GM19455 (cell line): ENCODE measurements at regions not wholly inside any gene's neighbourhood (a gene's known extent, or its start where the extent isn't known, plus 50 kb on each side); places are given as distances from the start of the nearest gene placed in this dataset.

Experiments used
- ATAC-seq: cut with Tn5 transposase; IDR thresholded peaks from one replicate; pipeline ENCODE4 v1.9.1; 2021; ENCODE audit not compliant: unreplicated experiment

GRCh38 chr4:145347684-145348083 lies 134.0 kb upstream of the SMAD1 start:
- ATAC-seq, result no peak

- ATAC-seq, result no peak
Observed at GRCh38 chr4:145346081-145346480, 135.6 kb upstream of the SMAD1 start.

GRCh38 chr4:145345401-145345800 lies 136.3 kb upstream of the SMAD1 start:
- ATAC-seq, result no peak

GRCh38 chr4:145341381-145341780 lies 140.3 kb upstream of the SMAD1 start:
- ATAC-seq, result no peak

DNA sequence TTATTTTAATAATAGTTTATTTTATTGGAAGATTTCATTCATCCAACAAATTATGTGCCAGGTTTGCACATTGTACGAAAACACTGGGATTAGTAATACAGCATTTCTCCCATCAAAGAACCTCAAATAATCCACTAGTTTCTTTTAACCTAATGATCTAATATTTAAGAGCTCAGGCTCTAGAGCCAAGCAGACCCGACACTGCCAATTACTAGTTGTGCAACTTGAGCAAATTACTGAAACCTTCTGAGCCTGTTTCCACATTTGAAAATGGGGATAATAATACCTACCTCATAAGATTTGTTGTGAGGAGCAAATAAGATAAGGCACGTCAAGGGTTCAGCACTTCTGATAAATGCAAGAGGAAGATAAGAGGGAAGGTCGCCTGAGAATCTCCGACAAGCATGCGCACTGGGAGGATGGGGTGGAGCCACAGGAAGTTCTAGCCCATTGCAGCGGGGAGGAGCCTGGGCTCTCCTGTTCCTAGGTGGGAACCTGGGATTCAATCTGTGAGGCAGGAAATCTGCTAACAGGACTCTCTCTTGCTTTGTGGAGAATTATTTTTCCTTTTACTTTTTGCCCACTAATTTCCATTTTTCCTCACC lies 141.5 kb upstream of the SMAD1 start:
- no peak for ATAC-seq

- no peak for ATAC-seq
Observed at GRCh38 chr4:145339075-145339725, 142.5 kb upstream of the SMAD1 start.

DNA sequence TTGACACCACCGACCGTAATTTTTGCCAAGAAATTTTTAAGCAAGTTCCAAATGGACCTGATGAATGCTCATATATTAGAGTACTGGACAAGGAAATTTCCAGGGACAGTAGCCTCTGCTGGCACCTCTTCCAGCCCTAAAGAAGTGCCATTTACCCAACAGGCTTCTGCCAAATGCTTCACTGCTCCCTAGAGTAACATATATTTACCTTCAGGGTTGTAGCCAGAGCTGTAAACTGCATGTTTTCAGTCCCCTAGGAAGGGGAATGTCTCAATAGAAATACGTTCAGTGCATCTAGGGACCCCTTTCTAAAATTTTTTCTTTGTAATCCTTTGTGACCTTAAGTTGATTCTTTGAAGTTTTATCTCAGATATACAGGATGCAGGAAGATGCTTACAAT lies 143.1 kb upstream of the SMAD1 start:
- ATAC-seq, result no peak

GRCh38 chr4:145337391-145337790 lies 144.3 kb upstream of the SMAD1 start:
- ATAC-seq, result no peak

DNA sequence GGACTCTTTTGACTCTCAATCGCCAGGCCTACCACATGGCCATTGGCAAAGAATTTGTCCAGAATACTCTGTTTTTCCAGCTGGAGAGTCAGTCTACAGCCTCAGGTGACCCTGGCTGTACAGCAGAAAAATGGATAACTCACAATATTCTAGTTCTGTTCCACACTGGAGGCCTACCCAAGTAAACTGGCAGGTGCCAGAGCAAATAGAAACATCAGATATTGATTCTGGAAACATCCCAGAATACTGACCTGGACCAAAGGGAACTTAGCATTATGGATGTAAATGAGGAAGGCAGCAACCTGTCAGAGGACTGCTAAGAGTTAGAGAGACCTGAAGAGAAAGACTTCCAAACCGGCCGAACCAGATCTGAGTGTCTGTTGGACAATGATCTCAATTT lies 147.9 kb upstream of the SMAD1 start:
- ATAC-seq, result no peak

- no peak for ATAC-seq
Observed at GRCh38 chr4:145326491-145326890, 146.1 kb upstream of the OTUD4 start.

DNA sequence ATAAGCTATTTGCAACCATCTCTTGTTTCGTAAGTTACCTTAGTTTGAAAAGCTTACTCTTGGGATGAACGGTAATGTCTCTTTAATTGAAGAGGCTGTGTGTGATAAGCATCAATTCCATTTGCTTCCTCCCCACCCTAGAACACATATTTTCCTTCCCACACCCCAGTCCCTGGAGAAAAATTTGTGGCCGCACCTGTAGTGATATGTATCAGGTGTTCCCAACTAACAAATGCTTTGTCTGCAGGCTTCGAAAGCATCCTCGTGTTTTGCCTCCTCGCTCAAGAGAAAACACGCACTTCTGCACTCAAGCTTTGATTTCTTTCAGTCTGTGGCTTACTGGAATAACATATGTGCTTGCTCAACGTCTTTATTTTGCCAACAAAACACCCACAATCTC lies 143.8 kb upstream of the OTUD4 start:
- no peak for ATAC-seq

GRCh38 chr4:145320294-145320693 lies 139.9 kb upstream of the OTUD4 start:
- ATAC-seq, result no peak

GRCh38 chr4:145319751-145320150 lies 139.4 kb upstream of the OTUD4 start:
- ATAC-seq, result no peak

DNA sequence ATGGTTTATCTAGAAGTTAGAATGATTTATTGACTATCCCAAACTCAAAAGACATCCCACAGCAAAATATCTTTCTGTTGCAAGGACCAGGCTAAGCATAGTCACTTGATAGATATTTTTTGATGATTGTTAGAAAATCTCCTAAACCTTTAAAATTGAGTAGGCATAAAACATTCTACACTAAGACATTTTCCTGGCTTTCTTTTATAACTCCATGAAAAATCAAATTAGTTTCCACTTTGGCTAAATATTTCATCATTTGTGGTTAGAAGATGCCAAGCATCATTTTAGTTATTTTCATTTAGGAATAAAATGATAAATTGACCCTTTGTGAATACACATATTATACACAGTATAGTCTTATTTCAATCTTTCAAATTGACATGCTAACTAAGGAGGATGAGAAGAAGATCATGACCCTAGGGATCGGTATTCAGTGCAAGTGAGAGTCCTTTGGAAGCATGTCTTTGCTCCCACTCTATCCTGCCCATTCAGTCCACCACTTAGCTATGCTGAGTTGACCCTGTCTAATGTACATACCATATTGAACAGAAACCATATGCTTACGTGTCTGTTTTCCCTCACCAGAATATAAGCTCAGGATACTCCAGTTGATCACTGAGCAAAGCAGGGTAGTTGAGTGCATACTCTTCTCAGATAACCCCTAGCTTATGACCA lies 136.6 kb upstream of the OTUD4 start:
- ATAC-seq, result no peak

DNA sequence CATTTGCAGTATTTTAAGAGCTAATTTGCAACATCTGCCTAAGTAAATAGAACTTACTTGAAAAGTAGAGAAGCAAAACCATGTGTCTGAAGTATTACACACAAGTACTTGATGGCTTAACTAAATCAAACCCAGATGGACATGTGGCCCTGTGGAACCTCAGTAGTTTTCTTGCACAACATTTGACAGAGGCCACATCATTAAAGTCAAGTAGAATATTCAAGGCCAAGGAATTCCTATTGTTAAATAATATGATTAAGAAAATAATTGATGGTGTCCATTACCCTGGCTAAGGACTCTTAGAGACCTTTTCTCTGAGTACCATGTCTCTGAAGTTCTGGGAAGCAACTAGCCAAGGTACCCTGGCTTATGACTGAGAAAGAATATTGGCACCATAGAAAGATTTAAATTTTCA lies 135.4 kb upstream of the OTUD4 start:
- ATAC-seq, result no peak

DNA sequence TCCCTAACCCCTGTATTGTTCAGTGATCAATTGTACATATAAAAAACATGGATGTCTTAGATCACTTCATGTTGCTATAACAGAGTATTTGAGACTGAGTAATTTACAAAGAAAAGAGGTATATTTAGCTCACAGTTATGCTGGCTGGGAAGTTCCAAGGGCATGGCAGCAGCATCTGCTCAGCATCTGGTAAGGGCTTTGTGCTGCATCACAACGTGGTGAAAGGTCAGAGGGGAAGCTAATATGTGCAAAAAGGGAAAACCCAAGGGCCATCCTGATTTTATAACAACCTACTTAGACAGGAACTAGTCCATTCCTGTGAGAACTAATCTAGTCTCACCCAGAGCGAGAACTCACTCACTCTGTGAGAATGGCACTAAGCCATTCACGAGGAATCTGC lies 128.2 kb upstream of the OTUD4 start:
- no peak for ATAC-seq

GRCh38 chr4:145307763-145308430 lies 127.5 kb upstream of the OTUD4 start:
- no peak for ATAC-seq

- ATAC-seq, result no peak
Observed at GRCh38 chr4:145307120-145307519, 126.7 kb upstream of the OTUD4 start.

- no peak for ATAC-seq
Observed at GRCh38 chr4:145302725-145303124, 122.3 kb upstream of the OTUD4 start.

GRCh38 chr4:145301386-145302080 lies 121.1 kb upstream of the OTUD4 start:
- ATAC-seq, result no peak

GRCh38 chr4:145299380-145300076 lies 119.1 kb upstream of the OTUD4 start:
- ATAC-seq, result peak; percentile 92
